OCI-LY1 (cell line): ENCODE measurements at regions not wholly inside any gene's neighbourhood (a gene's known extent, or its start where the extent isn't known, plus 50 kb on each side); places are given as distances from the start of the nearest gene placed in this dataset.

Experiments
- CTCF ChIP-seq: fragments of 200-600 bp; sonication (generic), shearing (Covaris generic); IDR thresholded peaks from 2 replicates; pipeline ENCODE4 v1.5.1; 2017; ENCODE audit warnings: mild to moderate bottlenecking, antibody characterized with exemption, low read length, moderate library complexity, mixed read lengths
- EZH2 ChIP-seq: fragments of 200-600 bp; sonication (generic), shearing (Covaris generic); IDR thresholded peaks from 2 replicates; pipeline ENCODE4 v1.8.0; 2017; ENCODE audit warnings: borderline replicate concordance, mixed run types, mild to moderate bottlenecking, antibody characterized with exemption, low read length, moderate library complexity, mixed read lengths

GRCh38 chrX:42975906-42976305, 197.9 kb upstream of the PPP1R2C start:
- no peak for TF ChIP-seq CTCF
- TF ChIP-seq EZH2 = no peak
